Kidney capillary endothelial cell (primary cell): ENCODE measurements at regions not wholly inside any gene's neighbourhood (a gene's known extent, or its start where the extent isn't known, plus 50 kb on each side); places are given as distances from the start of the nearest gene placed in this dataset.
"Not testable (repeated sequence)": the region's sequence is repeated elsewhere in the genome, so short reads cannot be mapped to it uniquely, and the experiment has no call there.

Source experiments
- DNase-seq: peaks from one replicate; pipeline ENCODE4 v3.0.0-alpha.2; 2018; ENCODE audit warnings: low spot score

DNA sequence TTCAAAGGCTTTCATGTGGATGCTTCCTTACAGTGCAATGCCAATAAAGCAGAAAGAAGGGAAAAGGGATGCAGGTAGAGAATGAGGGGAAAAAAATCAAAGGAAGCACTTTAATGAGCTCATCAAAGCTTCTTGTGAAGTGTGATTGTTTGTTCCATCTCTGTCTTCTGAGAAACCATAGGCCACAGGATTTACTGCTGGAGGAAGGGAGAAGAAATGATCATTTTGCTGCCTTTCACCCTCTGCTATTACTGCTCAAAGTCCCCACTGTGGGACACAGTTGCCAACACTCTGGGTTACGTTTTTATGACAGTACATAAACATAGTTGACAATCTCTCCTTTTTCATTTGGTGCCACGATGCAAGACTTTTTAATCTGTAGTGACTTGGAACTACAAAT, 558.0 kb upstream of the TECRL start:
- no peak for DNase-seq

DNA sequence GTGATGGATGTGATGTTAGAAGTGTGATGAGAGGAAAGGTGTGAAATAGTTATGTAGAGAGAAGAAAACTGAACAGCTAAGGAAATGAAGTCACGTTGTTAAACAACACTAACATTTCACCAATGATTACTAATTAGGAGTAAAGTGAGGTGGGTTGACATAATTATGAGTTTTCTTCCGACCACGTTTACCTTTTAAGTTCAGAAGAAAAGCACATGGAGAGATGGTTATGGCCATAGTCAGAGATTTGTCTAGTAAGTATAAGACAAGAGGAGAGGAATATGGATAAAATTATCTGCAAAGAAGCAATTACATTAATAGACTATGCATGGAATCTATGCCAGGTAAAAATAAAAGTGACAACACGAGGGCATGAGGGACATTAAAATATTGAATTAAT, 551.3 kb upstream of the TECRL start:
- no peak for DNase-seq

DNA sequence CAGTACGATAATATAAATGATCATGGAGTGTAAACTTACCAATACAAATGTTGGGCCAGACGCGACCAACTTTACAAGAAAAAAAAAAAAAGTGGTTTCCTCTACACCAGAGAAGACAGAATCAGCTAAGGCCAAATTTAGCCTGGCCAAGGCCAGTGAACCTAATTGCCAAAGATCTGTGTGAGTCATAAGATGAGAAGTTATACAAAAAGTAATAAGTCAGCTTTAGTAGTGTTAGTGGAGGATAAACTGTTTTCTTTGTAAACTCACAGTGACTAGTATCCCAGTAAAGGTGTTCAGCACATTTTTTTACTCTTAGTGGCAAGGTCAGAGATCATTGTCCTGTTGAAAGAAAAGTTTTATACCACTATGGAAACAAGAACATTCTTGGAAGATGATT, 531.4 kb upstream of the TECRL start:
- DNase-seq: no peak

DNA sequence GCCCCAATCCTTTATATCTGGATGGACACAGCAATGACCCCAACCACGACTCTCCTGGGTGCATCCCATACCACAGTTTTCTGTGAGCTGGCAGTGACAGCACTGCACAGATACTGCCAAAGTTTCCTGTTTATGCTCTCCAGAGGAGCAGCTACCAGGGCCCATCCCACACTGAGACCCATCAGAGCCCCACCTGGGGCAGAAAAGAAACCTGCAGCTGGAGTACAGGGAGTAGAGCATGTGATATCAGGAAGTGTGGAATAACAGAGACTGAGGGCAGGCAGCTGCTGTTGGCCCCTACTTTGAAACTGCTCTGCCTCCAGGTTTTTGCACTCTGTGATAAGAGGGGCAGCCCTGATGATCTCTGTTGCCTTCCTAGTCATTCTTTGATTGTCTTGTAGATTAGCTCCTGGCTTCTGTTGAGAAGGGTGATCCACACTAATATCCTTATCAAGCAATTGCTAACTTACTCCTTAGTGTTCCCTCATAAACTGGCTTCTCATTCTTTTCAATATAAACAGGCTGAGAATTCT, 526.3 kb upstream of the TECRL start:
- DNase-seq: no peak

DNA sequence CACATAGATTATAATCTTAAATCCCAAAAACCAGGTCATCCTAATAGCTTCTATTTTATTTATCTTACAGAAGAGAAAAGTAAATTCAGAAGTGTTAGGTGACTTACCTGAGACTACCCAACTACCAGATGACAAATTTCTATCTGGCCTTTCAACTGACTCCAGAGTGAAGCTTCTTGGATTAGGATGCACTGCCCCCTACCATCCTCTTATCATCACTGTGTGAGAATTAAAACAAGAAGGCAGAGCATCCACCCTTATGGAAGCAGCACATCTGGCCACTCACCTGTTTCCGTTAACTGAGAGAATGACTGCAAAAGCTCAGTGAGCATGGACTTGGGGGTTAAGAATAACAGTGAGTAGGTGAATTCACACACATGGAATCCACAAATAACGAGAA, 502.6 kb upstream of the TECRL start:
- DNase-seq: no peak

DNA sequence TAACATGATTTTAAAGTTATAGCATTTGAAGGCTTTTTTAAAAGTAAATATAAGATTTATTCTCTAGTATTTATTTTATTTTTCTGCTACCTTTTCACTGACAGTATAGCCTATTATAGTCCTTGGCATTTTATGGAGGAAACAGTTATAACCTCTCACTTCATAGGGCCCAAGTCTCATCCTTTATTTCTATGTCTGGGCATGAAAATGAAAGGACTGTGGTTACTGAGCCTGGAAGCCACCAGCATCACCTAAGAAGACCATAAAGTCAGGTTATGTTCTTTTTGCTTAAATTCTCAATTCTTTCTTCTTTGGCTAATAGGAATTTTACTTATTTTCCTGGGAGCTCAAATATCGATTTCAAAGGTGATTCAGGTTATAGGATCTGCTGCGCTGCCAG, 494.7 kb upstream of the TECRL start:
- no peak for DNase-seq

DNA sequence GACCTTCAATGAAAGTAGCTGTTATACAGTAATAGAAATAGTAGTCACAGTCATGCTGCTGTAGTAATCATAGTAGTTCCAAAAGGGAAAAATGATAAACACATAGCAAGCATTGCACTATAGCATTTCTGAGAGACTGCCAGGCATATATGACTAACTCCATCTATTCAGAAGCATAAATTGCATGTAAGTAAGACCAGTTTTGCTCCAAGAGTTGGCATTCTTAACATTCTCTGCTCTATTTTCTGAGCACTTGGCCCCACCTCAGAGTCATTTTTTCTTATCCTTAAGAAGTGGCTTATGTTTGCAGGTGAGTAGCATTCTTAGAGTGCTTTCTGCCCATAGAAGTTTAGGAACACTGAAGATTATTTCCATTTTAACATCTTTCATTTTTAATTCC, 490.3 kb upstream of the TECRL start:
- no peak for DNase-seq

DNA sequence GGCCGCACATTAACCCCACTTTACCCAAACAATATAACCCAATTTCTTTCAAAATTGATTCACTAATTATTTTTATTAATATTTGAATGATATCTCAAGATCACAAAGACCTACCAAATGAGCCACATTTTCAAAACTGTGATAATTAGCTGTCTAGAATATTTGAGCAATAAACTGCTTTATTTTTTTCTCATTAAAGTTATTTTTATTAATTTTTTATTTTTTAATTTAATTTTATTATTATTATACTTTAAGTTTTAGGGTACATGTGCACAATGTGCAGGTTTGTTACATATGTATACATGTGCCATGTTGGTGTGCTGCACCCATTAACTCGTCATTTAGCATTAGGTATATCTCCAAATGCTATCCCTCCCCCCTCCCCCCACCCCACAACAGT, 489.8 kb upstream of the TECRL start:
- not testable (repeated sequence) for DNase-seq

DNA sequence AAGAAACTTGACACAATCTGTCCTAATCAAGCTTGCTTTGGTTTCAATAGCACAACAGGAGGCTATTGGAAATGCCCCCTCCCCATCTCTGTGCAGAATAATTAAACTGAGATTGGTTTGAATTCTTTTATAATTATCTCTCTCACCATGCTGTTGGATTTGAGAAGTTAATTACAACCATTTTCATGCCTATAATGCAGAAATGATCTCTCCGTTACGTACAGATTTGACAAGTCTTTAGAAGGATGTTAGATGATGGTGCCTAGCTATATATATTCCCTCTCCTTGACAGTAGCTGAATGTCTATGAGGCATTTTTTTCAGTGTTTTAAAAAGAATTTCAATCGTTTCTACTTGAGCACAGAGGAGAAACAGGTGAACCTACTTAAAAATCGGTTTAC, 488.4 kb upstream of the TECRL start:
- DNase-seq: no peak

DNA sequence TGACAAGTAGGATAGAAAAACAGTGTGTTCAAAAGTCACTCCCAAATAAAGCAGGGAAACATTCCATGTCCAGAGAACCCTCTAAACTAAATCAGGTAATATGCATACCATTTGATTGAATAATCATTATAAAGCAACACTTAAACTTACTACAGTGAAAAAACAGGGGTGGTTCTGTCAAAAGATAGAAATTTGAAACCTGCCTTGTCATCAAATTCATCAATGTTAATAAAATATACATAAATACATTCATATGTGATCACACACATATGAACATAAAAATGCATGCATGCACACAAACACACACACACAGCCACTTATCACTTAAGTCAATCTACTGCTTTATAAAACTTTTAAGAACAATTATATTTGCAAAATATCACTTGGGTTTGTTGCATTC, 485.8 kb upstream of the TECRL start:
- no peak for DNase-seq

DNA sequence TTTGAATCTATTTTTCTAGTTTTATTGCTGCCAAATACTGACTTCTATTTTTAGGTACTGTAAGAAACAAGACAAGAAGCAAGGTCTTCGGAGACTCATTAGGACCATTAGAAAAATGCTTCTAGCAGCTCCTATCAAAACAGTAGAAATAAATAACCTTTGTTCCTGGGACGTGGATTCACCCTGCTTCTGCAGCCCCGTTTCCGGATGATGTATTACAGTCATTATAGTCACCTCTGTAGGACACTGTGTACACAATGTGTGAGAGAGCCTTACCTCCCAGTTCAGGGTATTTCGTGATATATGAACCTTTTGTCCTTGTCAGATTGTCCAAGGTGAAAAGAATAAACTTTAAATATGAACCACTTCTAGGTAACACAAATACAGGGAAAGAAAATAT, 484.0 kb upstream of the TECRL start:
- DNase-seq: no peak

DNA sequence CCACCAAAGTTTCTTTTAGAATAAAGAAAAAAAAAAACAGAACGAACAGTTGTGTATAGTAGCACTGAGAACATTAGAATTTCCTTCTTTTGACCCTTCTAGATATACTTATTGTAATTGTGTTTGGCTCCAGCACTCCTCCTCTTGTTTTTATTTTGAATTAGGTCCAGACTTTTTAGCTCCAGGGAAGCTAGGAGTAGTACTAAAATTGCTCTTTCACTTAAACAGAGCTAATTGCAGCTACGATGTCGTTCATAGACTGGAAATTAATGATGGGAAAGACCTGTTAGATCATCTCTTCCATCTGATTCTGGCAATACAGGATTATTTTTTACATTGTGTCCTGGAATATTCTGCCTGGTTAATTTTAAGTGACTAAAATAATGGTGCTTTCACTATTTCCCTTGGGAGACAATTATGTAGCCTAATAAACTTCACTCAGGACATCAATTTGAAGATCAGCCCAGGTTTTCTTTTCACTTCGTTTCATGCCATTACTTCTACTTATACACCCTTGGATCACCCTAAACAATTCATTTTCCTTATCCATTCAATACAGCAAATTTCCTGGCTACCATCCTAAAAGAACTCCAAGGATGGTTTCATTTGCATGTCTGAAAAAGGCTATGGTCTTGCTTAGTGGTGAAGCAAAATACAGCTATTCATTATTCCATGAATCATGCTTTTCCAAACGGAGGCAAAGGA, 480.8 kb upstream of the TECRL start:
- no peak for DNase-seq

DNA sequence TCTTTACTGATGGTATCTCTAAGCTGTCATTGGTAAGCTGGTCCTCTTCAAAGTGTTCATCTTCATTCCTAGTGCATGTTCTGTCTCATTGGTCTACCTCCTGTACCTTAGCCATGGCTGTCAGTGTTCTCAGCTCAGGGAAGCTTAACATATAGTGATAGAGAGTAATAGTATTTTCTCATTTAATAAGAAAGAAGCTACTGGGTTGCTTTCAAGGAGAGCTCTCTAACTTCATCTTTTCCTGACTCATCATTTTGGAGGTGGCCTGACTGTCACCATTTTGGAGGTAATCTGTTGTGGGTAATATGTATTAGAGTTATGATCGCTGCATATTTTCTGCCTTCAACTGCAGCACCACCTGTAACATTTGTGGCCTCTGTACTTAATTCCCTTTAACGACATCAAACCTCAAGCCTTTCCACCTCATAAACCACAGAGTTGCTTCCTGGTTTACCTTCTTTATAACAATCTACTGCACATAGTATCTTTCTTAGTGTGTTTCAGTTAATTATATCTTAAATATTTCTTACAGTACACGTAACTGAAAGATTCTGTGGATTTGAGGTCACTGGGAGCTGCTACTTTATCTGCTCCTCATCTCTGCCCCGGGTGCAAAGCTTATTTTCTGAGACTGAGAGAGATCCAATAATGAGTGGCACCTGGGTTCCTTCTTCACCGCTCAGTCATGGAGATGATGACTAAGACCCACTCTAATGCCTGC, 474.0 kb upstream of the TECRL start:
- DNase-seq: no peak

DNA sequence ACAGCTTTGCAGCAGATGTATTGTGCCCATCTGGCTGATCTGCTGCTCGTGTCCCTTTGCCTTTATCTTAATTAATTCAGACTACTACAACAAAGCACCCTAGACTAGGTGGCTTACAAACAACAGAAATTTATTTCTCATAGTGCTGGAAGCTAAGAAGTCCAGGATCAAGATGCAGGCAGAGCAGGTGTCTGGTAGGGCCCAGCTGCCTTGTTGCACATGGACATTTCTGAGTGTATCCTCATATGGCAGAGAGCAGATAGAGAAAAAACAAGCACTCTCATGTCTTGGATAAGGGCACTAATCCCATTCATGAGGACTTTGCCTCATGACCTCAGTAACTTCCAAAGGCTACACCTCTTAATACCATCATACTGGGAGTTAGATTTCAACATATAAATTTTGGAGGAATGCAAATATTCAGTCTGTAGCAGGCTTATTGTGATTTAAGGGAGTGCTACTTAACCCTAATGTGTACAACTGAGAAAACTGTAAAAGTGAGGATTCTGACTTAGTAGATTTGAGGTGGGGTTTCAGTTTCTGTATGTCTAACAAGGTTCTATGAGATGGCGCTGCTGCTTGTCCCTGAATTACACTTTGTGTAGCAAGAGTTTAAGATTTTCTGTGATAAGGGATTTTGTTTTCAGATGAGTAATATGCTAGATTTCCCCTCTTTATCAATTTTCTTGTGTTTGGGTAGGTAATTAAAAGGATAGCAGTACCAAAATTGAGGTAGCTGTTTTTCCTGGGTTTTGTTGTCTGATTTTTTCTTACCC, 473.2 kb upstream of the TECRL start:
- DNase-seq: no peak

DNA sequence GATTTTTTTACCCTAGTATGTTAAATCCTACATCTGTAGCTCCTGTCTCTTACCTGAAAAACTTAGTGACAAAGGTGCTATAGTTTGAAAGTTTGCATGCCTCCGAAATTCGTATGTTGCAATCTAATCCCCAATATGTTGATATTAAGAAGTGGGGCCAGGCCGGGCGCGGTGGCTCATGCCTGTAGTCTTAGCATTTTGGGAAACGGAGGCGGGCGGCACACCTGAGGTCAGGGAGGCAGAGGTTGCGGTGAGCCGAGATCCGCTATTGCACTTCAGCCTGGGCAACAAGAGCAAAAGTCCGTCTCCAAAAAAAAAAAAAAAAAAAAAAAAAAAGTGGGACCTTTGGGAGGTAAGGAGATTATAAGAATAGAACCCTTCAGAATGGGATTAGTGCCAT, 471.3 kb upstream of the TECRL start:
- no peak for DNase-seq

DNA sequence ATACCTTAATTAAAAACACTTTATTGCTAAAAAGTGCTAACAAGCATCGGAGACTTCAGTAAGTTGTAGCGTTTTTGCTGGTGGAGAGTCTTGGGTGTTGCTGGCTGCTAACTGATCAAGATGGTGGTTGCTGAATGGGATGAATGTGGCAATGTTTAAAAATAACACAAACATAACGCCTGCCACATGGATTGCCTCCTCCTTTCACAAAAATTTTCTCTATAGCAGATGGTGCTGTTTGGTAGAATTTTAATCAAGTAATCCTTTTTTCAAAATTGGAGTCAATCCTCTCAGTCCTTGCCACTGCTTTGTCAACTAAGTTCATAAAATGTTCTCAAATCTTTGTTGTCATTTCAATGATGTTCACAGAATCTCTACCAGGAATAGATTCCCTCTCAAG, 466.8 kb upstream of the TECRL start:
- no peak for DNase-seq

DNA sequence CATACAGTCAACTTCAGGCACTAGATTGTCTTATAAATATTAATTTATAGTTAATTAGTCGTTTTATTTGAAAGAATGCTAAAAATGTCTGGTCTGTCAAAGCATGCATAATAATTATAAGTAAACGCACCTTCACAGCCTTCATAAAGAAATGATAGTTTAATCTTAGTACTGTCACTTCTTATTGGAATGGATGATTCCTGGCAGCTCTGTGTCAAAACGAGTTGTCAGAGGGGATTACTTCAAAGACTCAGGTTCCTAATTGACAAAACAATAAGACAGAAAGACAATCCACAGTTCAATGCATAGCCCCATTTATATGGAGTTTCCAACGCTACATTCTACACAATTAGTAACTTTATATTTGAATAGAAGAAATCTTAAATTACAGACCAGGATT, 461.3 kb upstream of the TECRL start:
- no peak for DNase-seq

DNA sequence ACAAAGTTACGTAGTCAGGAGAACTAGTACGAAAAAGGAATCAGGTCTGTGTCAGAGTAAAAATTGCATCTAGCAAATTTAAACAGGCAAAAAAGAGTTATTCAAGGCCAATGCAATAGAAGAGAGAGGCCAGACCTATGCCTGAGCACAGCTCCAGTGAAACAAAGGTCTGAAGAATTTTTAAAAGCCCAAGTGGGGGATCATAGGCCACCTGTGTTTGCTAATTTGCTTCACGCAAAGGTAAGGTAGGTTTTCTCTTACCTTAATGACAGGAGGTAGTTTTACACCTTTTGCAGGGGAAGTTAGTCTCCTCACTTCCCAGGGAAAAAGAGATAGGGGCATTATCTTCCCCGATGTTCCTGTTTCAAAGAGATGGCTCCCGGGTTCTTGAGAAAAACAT, 448.6 kb upstream of the TECRL start:
- DNase-seq: no peak

DNA sequence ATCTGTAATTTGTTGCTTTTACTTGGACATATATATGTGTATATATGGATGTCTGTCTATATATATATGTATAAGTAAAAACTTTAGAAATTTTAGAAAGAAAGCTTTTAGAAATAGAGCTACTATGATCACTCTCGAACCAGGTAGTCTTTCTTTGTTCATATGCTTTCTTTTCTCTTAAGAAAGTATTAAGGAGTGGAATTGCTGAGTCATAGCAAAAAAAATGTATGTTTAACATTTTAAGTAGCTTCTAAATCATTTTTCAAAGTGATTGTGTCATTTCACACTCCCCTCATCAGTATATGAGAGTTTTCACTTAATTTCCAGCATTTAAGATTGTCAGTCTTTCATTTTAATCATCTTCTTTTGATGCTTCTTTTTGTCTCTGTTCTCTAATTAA, 447.9 kb upstream of the TECRL start:
- DNase-seq: no peak

DNA sequence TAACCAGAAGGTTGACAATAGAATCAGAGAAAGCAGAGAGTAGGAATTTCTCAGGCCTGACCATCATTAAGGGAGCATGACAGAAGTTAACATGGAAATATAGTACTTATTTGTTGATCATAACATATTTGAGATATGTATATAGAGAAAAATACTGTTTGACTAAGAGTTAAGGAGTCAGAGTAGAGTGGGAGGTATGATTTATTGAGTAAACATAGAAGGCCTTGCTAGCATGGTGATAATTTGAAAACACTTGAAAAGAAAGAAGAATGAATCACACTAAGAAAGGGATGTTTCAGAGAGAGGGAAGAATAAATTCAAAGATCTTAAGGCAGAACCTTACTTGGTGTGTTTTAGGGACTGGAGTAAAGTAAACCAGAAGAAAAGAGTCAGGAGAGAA, 437.2 kb upstream of the TECRL start:
- DNase-seq: no peak

DNA sequence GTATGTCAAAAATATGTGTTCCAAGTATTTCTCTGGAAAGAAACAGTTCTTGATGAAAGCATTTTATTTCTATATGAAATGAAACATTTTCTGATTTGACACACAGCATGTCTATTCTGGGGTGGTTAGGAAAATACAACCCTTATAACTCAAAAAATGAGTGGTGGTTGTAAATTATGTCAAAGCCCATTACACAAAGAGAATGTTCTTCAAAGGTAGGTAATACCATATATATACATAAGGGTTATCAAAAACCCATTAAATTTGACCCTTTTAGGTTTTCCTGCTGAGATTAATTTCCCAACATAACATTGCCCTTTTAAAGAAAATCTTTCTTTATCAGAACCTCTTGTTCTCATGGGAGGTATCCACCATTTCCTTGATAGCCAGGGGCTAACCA, 420.5 kb upstream of the TECRL start:
- no peak for DNase-seq

DNA sequence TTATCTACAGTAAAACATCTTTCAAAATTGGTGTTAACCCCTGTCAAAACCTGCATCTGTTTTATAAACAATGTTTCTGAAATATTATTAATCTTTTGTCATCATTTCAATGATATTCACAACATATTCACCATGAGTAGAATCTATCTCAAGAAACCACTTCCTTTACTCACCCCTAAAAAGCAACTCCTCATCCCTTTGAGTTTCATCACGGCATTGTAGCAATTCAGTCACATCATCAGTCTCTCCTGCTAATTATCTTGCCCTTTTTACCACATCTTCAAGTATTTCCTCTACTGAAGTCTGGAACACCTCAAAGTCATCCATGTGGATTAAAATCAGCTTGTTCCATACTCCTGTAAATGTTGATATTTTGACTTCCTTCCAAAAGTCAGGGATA, 415.3 kb upstream of the TECRL start:
- no peak for DNase-seq

DNA sequence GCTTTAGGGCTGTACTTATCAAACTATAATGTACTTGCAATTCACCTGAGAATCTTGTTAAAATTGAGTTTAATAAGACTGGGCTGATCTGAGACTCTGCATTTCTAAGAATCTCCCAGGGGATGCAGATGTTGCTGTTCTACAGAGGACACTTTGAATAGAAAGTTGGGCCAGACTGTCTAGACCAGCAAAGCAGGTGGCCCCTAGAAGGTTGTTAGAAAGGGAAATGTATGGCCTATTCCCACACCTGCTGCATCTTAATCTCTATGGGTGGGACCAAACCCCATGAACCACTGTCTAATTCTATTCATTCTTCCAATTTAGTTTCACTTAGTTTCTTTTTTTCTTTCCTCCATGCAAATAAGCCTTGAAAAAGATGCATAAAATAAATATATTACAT, 413.2 kb upstream of the TECRL start:
- DNase-seq: no peak
